NT2/D1 (cell line): ENCODE measurements at regions not wholly inside any gene's neighbourhood (a gene's known extent, or its start where the extent isn't known, plus 50 kb on each side); places are given as distances from the start of the nearest gene placed in this dataset.

Experiments
- SUZ12 ChIP-seq: IDR thresholded peaks from 2 replicates; pipeline ENCODE4 v1.6.1; 2011; ENCODE audit not compliant: insufficient read length, insufficient read depth; ENCODE audit errors: extremely low read depth
- YY1 ChIP-seq: IDR thresholded peaks from 2 replicates; pipeline ENCODE4 v1.6.1; 2011; ENCODE audit not compliant: insufficient read length, insufficient read depth
- ZNF274 ChIP-seq: IDR thresholded peaks from 2 replicates; pipeline ENCODE4 v1.6.1; 2011; ENCODE audit warnings: mild to moderate bottlenecking, low read depth, low read length

DNA sequence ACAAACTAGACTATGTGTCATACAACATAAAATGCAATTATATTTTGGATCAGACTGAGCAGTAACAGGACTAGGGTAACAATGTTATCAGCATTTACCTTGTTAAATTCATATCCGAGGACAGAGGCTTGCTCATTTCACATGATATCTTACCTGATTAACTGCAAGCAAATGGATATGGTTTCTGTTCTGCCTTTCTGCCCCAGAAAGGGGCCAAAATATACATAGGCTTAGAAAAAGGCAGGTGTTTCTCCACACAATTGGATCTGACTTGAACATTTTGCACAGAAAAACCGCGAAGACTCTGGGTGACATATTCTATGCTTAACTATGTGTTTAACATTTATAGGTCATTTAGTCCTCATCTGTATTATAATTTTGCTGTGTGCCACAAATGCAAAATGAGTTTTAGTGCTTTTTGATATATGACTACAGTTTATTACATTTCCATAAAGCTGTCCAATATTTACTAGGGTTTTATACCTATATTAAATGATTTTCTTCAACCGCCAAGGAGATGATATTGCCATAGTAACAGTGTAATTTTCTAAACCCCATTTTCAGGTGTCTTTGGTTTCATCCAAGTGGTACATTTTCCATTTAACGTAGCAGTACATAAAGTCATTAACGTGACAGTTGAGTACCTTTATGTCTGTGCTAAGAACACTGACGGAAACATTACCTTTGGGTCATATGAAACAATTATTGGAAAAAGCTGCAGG is 249.3 kb upstream of the KRR1 start:
- TF ChIP-seq ZNF274: no peak
- TF ChIP-seq YY1: no peak
- no peak for TF ChIP-seq SUZ12
